Karpas-422 (cell line): ENCODE measurements at regions not wholly inside any gene's neighbourhood (a gene's known extent, or its start where the extent isn't known, plus 50 kb on each side); places are given as distances from the start of the nearest gene placed in this dataset.

Experiments
- DNase-seq: peaks from one replicate; pipeline ENCODE4 v3.0.0-alpha.2; 2015
- H2AFZ ChIP-seq: fragments of 200-600 bp; sonication (generic); 2 replicates; pipeline ENCODE4 v1.6.1; 2014; ENCODE audit warnings: antibody characterized with exemption, low read length, mixed read lengths
- H3K27ac ChIP-seq: fragments of 200-600 bp; sonication (generic); 2 replicates; pipeline ENCODE4 v1.5.1; 2014; ENCODE audit warnings: mild to moderate bottlenecking, low read length, moderate library complexity
- H3K27me3 ChIP-seq: fragments of 200-600 bp; sonication (generic); 2 replicates; pipeline ENCODE4 v1.6.1; 2014; ENCODE audit warnings: low read length, mixed read lengths
- H3K36me3 ChIP-seq: fragments of 200-600 bp; sonication (generic); 2 replicates; pipeline ENCODE4 v1.6.1; 2014; ENCODE audit warnings: low read length, mixed read lengths; ENCODE audit not compliant: insufficient read depth
- H3K4me1 ChIP-seq: fragments of 200-600 bp; sonication (generic); 2 replicates; pipeline ENCODE4 v1.6.1; 2014; ENCODE audit warnings: mild to moderate bottlenecking, low read length, mixed read lengths
- H3K4me2 ChIP-seq: fragments of 200-600 bp; sonication (generic); 2 replicates; pipeline ENCODE4 v1.6.1; 2014; ENCODE audit warnings: low read length, low read depth, mild to moderate bottlenecking; ENCODE audit not compliant: poor library complexity, severe bottlenecking
- H3K4me3 ChIP-seq: fragments of 200-600 bp; sonication (generic); 2 replicates; pipeline ENCODE4 v1.5.1; 2014; ENCODE audit warnings: mild to moderate bottlenecking, antibody characterized with exemption, low read length, mixed read lengths
- H3K79me2 ChIP-seq: fragments of 200-600 bp; sonication (generic); 2 replicates; pipeline ENCODE4 v1.6.1; 2014; ENCODE audit warnings: mild to moderate bottlenecking, low read length, mixed read lengths
- H3K9ac ChIP-seq: fragments of 200-600 bp; sonication (generic); 2 replicates; pipeline ENCODE4 v1.6.0; 2014; ENCODE audit warnings: low read length
- H3K9me2 ChIP-seq: fragments of 200-600 bp; sonication (generic), shearing (Covaris generic); replicated peaks from 2 replicates; pipeline ENCODE4 v1.6.0; 2014; ENCODE audit warnings: mild to moderate bottlenecking, low read length, moderate library complexity; ENCODE audit not compliant: insufficient read depth
- H3K9me3 ChIP-seq: fragments of 300-700, 200-600 bp; sonication (generic); 2 replicates; pipeline ENCODE4 v1.6.1; 2014; ENCODE audit warnings: low read length, mixed read lengths
- H4K20me1 ChIP-seq: fragments of 200-600 bp; sonication (generic); 2 replicates; pipeline ENCODE4 v1.6.1; 2014; ENCODE audit warnings: mild to moderate bottlenecking, antibody characterized with exemption, low read length, low read depth; ENCODE audit not compliant: insufficient read depth

DNA sequence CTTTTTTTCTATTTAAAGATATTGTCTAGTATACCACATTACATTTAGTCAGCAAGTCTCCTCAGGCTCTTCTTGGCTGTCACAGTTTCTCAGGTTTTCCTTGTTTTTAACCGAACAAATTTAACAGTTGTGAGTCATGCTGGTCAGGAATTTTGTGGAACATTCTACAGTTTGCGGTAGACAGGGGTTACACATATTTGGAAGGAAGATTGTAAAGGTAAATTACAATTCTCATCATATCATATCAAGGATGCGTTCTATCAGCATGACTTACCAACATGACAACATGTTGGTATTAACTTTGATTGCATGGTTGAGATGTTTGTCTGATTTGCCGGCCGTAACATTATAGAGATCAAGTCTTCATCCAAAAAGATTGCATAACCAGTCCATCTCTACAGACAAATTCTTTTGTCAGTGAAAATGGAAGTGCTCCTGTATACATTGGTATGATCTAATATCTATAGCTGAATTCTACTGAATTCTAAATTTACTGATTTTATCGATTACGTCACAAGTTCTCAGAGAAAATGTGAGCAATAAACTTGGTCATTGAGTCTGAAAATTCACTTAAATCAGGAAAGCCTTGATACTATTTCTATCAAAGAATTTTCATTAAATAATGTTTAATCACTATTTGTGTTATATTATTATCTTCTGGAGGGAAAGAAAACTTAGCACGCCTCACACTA is 664.4 kb upstream of the SLC8A1 start:
- H3K9me2 ChIP-seq: no peaks in the 10 kb centered on the region
- H3K9ac ChIP-seq: no peak overlapping the region
- H3K4me3 ChIP-seq: no peak overlapping the region
- no peak overlapping the region for H2AFZ ChIP-seq
- DNase-seq: no peak
- H3K4me2 ChIP-seq: no peak overlapping the region
- H3K4me1 ChIP-seq: no peaks in the 10 kb centered on the region
- H3K9me3 ChIP-seq: no peaks in the 10 kb centered on the region
- no peak overlapping the region for H3K27ac ChIP-seq
- H3K36me3 ChIP-seq: no peaks in the 10 kb centered on the region
- H3K27me3 ChIP-seq: no peaks in the 10 kb centered on the region
- H4K20me1 ChIP-seq: no peaks in the 10 kb centered on the region
- H3K79me2 ChIP-seq: no peaks in the 10 kb centered on the region

DNA sequence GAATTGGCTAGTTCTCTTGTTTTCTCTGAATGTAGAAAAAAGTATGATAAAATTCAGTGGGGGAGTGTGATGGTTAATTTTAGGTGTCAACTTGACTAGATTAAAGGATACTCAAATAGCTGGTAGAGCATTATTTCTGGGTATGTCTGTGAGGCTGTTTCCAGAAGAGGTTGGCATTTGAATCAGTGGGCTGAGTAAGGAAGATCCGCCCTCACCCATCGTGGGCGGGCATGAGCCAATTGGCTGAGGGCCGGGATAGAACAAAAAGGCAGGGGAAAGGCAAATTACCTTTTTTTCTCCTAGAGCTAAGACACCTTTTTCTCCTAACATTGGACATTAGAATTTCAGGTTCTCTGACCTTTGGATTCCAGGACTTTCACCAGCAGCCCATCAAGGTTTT is 667.6 kb upstream of the SLC8A1 start:
- Histone ChIP-seq H3K4me1 (no peaks in the 10 kb centered on the region), H4K20me1 (no peaks in the 10 kb centered on the region), H3K9me3 (no peaks in the 10 kb centered on the region), H3K4me3 (no peak overlapping the region), H3K27me3 (no peaks in the 10 kb centered on the region), H3K4me2 (no peak overlapping the region), H2AFZ (no peak overlapping the region), H3K36me3 (no peaks in the 10 kb centered on the region), H3K79me2 (no peaks in the 10 kb centered on the region), H3K9me2 (no peaks in the 10 kb centered on the region), H3K9ac (no peak overlapping the region), H3K27ac (no peak overlapping the region)
- no peak for DNase-seq

DNA sequence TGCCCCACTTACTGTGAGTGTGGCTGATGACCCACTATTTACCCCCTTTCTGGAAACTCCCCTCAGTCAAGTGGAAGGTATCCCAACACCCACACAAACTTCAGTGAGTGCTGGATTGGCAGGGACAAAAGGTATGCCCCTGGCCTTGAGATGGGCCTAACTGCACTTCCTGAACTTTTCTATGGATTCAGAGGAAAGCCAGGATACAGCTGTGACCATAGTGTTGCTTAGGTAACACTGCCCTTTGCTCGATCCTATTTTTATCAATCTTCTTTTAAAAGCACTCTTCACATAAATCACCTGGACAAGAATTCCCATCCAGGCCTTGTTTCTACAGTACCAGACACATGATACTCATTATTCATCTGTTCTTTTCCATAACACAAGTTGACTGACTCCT is 671.5 kb upstream of the SLC8A1 start:
- no peaks in the 10 kb centered on the region for H3K9me3 ChIP-seq
- no peak overlapping the region for H3K27ac ChIP-seq
- no peak for DNase-seq
- no peaks in the 10 kb centered on the region for H3K36me3 ChIP-seq
- H4K20me1 ChIP-seq: no peaks in the 10 kb centered on the region
- no peak overlapping the region for H2AFZ ChIP-seq
- no peaks in the 10 kb centered on the region for H3K79me2 ChIP-seq
- no peak overlapping the region for H3K4me2 ChIP-seq
- no peaks in the 10 kb centered on the region for H3K27me3 ChIP-seq
- H3K9me2 ChIP-seq: no peaks in the 10 kb centered on the region
- H3K9ac ChIP-seq: no peak overlapping the region
- no peak overlapping the region for H3K4me3 ChIP-seq
- H3K4me1 ChIP-seq: no peaks in the 10 kb centered on the region

DNA sequence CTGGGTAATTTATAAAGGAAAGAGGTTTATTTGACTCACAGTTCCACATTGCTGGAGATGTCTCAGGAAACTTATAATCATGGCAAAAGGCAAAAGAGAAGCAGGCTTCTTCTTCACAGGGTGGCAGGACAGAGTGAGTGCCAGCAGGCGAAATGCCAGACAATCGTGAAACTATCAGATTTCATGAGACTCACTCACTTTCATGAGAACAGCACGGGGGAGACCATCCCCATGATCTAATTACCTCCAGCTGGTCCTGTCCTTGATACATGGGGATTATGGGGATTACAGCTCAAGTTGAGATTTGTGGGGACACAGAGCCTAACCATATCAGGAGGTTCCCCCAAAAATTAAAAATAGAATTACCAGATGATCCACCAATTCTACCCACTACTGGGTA is 675.5 kb upstream of the SLC8A1 start:
- no peak overlapping the region for H2AFZ ChIP-seq
- H3K4me3 ChIP-seq: no peak overlapping the region
- no peak overlapping the region for H3K9ac ChIP-seq
- no peaks in the 10 kb centered on the region for H3K27me3 ChIP-seq
- no peaks in the 10 kb centered on the region for H3K9me2 ChIP-seq
- DNase-seq: no peak
- H3K4me2 ChIP-seq: no peak overlapping the region
- H4K20me1 ChIP-seq: no peaks in the 10 kb centered on the region
- no peaks in the 10 kb centered on the region for H3K79me2 ChIP-seq
- no peaks in the 10 kb centered on the region for H3K36me3 ChIP-seq
- H3K27ac ChIP-seq: no peak overlapping the region
- no peaks in the 10 kb centered on the region for H3K9me3 ChIP-seq
- H3K4me1 ChIP-seq: no peaks in the 10 kb centered on the region

DNA sequence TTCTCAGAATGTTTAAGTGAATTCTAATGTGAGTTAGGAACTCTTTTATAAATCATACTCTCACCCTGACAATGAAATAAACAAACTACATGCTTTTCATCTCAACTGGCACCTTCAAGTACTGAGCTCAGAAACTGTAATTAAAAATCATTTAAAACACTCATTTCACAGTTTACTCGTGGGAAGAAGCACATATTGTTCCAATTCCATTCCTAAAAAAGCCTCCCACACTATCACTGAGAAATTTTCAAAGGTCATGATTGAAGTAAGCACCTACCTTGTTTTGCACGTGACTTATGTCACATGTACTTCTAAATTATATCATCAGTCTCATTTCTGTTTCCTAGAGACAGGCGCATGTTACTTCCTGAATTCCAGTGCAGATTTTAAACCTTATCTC is 678.1 kb upstream of the SLC8A1 start:
- Histone ChIP-seq H3K27me3 (no peaks in the 10 kb centered on the region), H3K9ac (no peak overlapping the region), H3K27ac (no peak overlapping the region), H3K9me3 (no peaks in the 10 kb centered on the region), H3K36me3 (no peaks in the 10 kb centered on the region), H3K4me2 (no peak overlapping the region), H4K20me1 (no peaks in the 10 kb centered on the region), H3K9me2 (no peaks in the 10 kb centered on the region), H2AFZ (no peak overlapping the region), H3K79me2 (no peaks in the 10 kb centered on the region), H3K4me3 (no peak overlapping the region), H3K4me1 (no peaks in the 10 kb centered on the region)
- DNase-seq: no peak

DNA sequence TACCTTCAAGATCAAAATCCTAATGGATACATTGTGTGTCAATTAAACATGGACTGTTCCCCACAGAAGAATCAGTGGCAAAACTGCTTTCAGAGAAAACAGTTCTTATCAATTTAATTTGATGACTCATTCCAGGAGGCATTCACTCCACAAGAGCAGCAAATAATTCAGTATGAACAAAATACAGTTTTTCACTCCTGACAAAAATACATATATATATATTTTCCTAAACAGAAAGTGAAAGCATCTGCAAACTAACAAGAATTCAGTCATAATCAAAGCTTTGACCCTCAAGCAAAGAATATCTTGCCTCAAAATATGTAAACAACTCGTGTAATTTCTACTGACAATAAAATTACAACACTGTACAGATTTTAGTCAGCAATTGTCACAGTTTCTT is 685.1 kb upstream of the SLC8A1 start:
- Histone ChIP-seq H3K36me3 (no peaks in the 10 kb centered on the region), H2AFZ (no peak overlapping the region), H4K20me1 (no peaks in the 10 kb centered on the region), H3K9me3 (no peaks in the 10 kb centered on the region), H3K79me2 (no peaks in the 10 kb centered on the region), H3K27ac (no peak overlapping the region), H3K4me1 (no peaks in the 10 kb centered on the region), H3K9me2 (no peaks in the 10 kb centered on the region), H3K27me3 (no peaks in the 10 kb centered on the region), H3K9ac (no peak overlapping the region), H3K4me3 (no peak overlapping the region), H3K4me2 (no peak overlapping the region)
- DNase-seq: no peak

DNA sequence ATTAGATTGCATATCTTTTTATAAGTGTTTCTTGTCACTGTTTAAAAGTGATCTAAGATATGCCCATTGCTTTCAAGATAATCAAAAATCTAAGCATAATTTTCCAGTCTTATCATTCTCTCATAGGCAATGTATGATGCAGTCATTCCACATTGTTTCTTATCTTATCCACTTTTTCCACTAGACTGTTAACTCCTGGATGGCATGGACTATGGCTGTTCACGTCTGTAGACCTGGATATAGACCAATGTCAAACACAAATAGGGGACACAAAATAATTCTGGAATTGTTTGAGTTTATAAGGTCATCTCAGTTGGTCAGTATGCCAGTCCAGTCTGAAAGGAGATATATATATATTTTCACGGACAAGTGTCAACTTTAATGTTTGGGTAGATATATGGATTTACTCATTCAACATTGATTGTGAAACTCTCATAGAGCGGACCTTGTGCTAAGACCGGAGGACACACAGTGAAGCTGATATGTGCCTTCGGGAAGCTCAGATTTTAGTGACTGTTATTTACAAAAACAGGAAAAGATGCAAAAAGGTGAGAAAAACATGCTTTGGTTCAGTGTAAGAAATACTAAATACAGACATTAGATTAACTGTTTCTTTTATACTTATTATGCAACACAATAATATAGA is 689.4 kb upstream of the SLC8A1 start:
- H3K4me3 ChIP-seq: no peak overlapping the region
- no peak overlapping the region for H3K9ac ChIP-seq
- H3K9me3 ChIP-seq: no peaks in the 10 kb centered on the region
- DNase-seq: no peak
- H3K4me2 ChIP-seq: no peak overlapping the region
- no peak overlapping the region for H2AFZ ChIP-seq
- H3K27me3 ChIP-seq: no peaks in the 10 kb centered on the region
- H3K27ac ChIP-seq: no peak overlapping the region
- H4K20me1 ChIP-seq: no peaks in the 10 kb centered on the region
- H3K79me2 ChIP-seq: no peaks in the 10 kb centered on the region
- no peaks in the 10 kb centered on the region for H3K36me3 ChIP-seq
- no peaks in the 10 kb centered on the region for H3K9me2 ChIP-seq
- no peaks in the 10 kb centered on the region for H3K4me1 ChIP-seq

DNA sequence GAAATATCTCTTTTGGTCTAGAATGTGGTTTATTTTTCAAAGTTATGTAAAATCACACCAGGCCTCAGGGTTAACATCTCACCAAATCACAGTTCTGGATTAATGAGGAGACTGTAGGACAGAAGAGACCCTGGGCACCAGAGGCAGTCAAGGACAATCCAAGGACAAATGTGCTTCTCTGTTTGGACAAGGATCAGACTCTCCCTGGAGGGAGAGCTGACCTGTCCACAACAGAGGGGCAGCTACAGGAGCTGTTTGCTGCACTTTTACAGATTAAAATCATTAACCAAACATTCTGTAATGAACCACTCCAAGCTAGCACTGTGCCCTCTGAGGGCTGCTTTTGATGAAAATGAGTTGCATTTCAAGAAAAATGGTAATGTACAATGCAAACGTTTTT is 690.6 kb upstream of the SLC8A1 start:
- Histone ChIP-seq H3K9me2 (no peaks in the 10 kb centered on the region), H2AFZ (no peak overlapping the region), H3K4me1 (no peaks in the 10 kb centered on the region), H3K4me2 (no peak overlapping the region), H3K27ac (no peak overlapping the region), H3K36me3 (no peaks in the 10 kb centered on the region), H3K79me2 (no peaks in the 10 kb centered on the region), H3K4me3 (no peak overlapping the region), H3K9me3 (no peaks in the 10 kb centered on the region), H3K9ac (no peak overlapping the region), H3K27me3 (no peaks in the 10 kb centered on the region), H4K20me1 (no peaks in the 10 kb centered on the region)
- DNase-seq: no peak
